ENCODE measurements at regions not wholly inside any gene's neighbourhood (a gene's known extent, or its start where the extent isn't known, plus 50 kb on each side); places are given as distances from the start of the nearest gene placed in this dataset.

GRCh38 chr4:137263206-137263605, 269.1 kb downstream of the PCDH18 start:
- Mint-ChIP-seq H3K36me3 (ENCODE audit: unreplicated experiment) (no peaks in the 10 kb centered on the region), H3K4me1 (ENCODE audit: low read depth, unreplicated experiment) (no peaks in the 10 kb centered on the region), H3K27ac (ENCODE audit: unreplicated experiment) (no peak overlapping the region), H3K4me3 (ENCODE audit: unreplicated experiment) (no peak overlapping the region), H3K27me3 (ENCODE audit: unreplicated experiment) (no peaks in the 10 kb centered on the region), H3K9me3 (ENCODE audit: unreplicated experiment) (no peaks in the 10 kb centered on the region)
- DNase-seq: no peak
- TF ChIP-seq CTCF (IDR thresholded peaks at IDR 0.05; ENCODE audit: partially characterized antibody, unreplicated experiment): no peak

- no peaks in the 10 kb centered on the region for H3K9me3 Mint-ChIP-seq (ENCODE audit: unreplicated experiment)
- H3K4me3 Mint-ChIP-seq (ENCODE audit: unreplicated experiment): no peak overlapping the region
- H3K36me3 Mint-ChIP-seq (ENCODE audit: unreplicated experiment): no peaks in the 10 kb centered on the region
- H3K27ac Mint-ChIP-seq (ENCODE audit: unreplicated experiment): no peak overlapping the region
- H3K4me1 Mint-ChIP-seq (ENCODE audit: low read depth, unreplicated experiment): no peaks in the 10 kb centered on the region
- DNase-seq: no peak
- TF ChIP-seq CTCF (IDR thresholded peaks at IDR 0.05; ENCODE audit: partially characterized antibody, unreplicated experiment): no peak
- no peaks in the 10 kb centered on the region for H3K27me3 Mint-ChIP-seq (ENCODE audit: unreplicated experiment)
Observed at GRCh38 chr4:137253949-137254348, 278.3 kb downstream of the PCDH18 start.

GRCh38 chr4:137249112-137249511, 283.2 kb downstream of the PCDH18 start:
- no peak for DNase-seq
- no peak for TF ChIP-seq CTCF (IDR thresholded peaks at IDR 0.05; ENCODE audit: partially characterized antibody, unreplicated experiment)
- no peak overlapping the region for H3K27ac Mint-ChIP-seq (ENCODE audit: unreplicated experiment)

GRCh38 chr4:137238456-137239162, 293.7 kb downstream of the PCDH18 start:
- no peaks in the 10 kb centered on the region for H3K9me3 Mint-ChIP-seq (ENCODE audit: unreplicated experiment)
- no peak overlapping the region for H3K27ac Mint-ChIP-seq (ENCODE audit: unreplicated experiment)
- no peak for DNase-seq
- H3K36me3 Mint-ChIP-seq (ENCODE audit: unreplicated experiment): no peaks in the 10 kb centered on the region
- no peak for TF ChIP-seq CTCF (IDR thresholded peaks at IDR 0.05; ENCODE audit: partially characterized antibody, unreplicated experiment)
- H3K4me1 Mint-ChIP-seq (ENCODE audit: low read depth, unreplicated experiment): no peaks in the 10 kb centered on the region
- H3K4me3 Mint-ChIP-seq (ENCODE audit: unreplicated experiment): no peak overlapping the region
- H3K27me3 Mint-ChIP-seq (ENCODE audit: unreplicated experiment): no peaks in the 10 kb centered on the region

More at GRCh38 chr4:137249112-137249511, 283.2 kb downstream of the PCDH18 start:
- Mint-ChIP-seq H3K36me3 (ENCODE audit: unreplicated experiment) (no peaks in the 10 kb centered on the region), H3K27me3 (ENCODE audit: unreplicated experiment) (no peaks in the 10 kb centered on the region), H3K4me3 (ENCODE audit: unreplicated experiment) (no peak overlapping the region), H3K4me1 (ENCODE audit: low read depth, unreplicated experiment) (no peaks in the 10 kb centered on the region), H3K9me3 (ENCODE audit: unreplicated experiment) (no peaks in the 10 kb centered on the region)

- DNase-seq: no peak
- Mint-ChIP-seq H3K27me3 (ENCODE audit: unreplicated experiment) (no peaks in the 10 kb centered on the region), H3K9me3 (ENCODE audit: unreplicated experiment) (no peaks in the 10 kb centered on the region), H3K4me3 (ENCODE audit: unreplicated experiment) (no peak overlapping the region), H3K27ac (ENCODE audit: unreplicated experiment) (no peak overlapping the region), H3K4me1 (ENCODE audit: low read depth, unreplicated experiment) (no peaks in the 10 kb centered on the region), H3K36me3 (ENCODE audit: unreplicated experiment) (no peaks in the 10 kb centered on the region)
- peak; percentile 36 for TF ChIP-seq CTCF (IDR thresholded peaks at IDR 0.05; ENCODE audit: partially characterized antibody, unreplicated experiment)
Observed at GRCh38 chr4:137226900-137227299, 305.4 kb downstream of the PCDH18 start.

All from glutamatergic neuron (in vitro differentiated cells).